GM12891 (cell line): ENCODE measurements at regions not wholly inside any gene's neighbourhood (a gene's known extent, or its start where the extent isn't known, plus 50 kb on each side); places are given as distances from the start of the nearest gene placed in this dataset.

Experiments
- PAX5 ChIP-seq: IDR thresholded peaks from 2 replicates; pipeline ENCODE4 v1.6.1; 2011; ENCODE audit warnings: low read length, moderate library complexity, mild to moderate bottlenecking; ENCODE audit not compliant: insufficient read depth, severe bottlenecking
- POLR2A ChIP-seq: IDR thresholded peaks from 2 replicates; pipeline ENCODE4 v1.6.1; 2011; ENCODE audit warnings: low read depth, low read length, control low read depth
- POLR2AphosphoS5 ChIP-seq: IDR thresholded peaks from 2 replicates; pipeline ENCODE4 v1.6.1; 2011; ENCODE audit warnings: low read depth, low read length, control low read depth
- POU2F2 ChIP-seq: IDR thresholded peaks from 2 replicates; pipeline ENCODE4 v1.6.1; 2011; ENCODE audit warnings: low read depth, mild to moderate bottlenecking, control low read depth, low read length, moderate library complexity
- SPI1 ChIP-seq: IDR thresholded peaks from 2 replicates; pipeline ENCODE4 v1.6.1; 2011; ENCODE audit warnings: low read depth, low read length, control low read depth
- TAF1 ChIP-seq: IDR thresholded peaks from 2 replicates; pipeline ENCODE4 v1.6.1; 2011; ENCODE audit warnings: low read depth, low read length, control low read depth

- no peak for TF ChIP-seq POLR2A
- no peak for TF ChIP-seq SPI1
- no peak for TF ChIP-seq POLR2AphosphoS5
- no peak for TF ChIP-seq TAF1
- no peak for TF ChIP-seq POU2F2
- no peak for TF ChIP-seq PAX5
Measured at GRCh38 chr6:134381959-134382358, 64.0 kb upstream of the SGK1 start.
